ENCODE measurements at regions not wholly inside any gene's neighbourhood (a gene's known extent, or its start where the extent isn't known, plus 50 kb on each side); places are given as distances from the start of the nearest gene placed in this dataset.

- no peak overlapping the region for H3K4me3 ChIP-seq (ENCODE audit: low read depth in 2 of 2, low read length in 2 of 2)
- ChIA-PET CTCF (interaction anchor here (0.6 kb wide), 2 partner anchors 149 to 752 kb away, joined by 5 to 9 read pairs; no protein-coding TSS in a partner anchor), POLR2A (interaction anchor here (0.6 kb wide), 1 partner anchor 81 kb away, joined by 5 read pairs; no protein-coding TSS in a partner anchor)
- no TSS peak for BruUV-seq (replicated peaks)
- H3K4me1 ChIP-seq (ENCODE audit: control insufficient read depth, insufficient read depth, low read length) = peaks cover 24% of the 10 kb centered on the region
- peak overlapping the region; percentile 75; the same call in 1 of the 2 replicates for H3K27ac ChIP-seq (ENCODE audit: low read length)
- ATAC-seq = peak; percentile 93
- no peaks in the 10 kb centered on the region for H3K27me3 ChIP-seq (ENCODE audit: control insufficient read depth, insufficient read depth, low read length)
- intact Hi-C loops (cut with micrococcal nuclease; ENCODE audit: unreplicated experiment) (loop anchor here (10.0 kb wide), 1 partner anchor 519 kb away; the partner anchor contains the start of gene TLE3), in situ Hi-C loops (cut with HindIII; ENCODE audit: low pct_unique_long_range_greater_than_20kb, low sequenced_read_pairs) (no loop called here)
- no peaks in the 10 kb centered on the region for H3K9me3 ChIP-seq (ENCODE audit: control insufficient read depth, insufficient read depth, low read depth, low read length)
- TF ChIP-seq SIN3A (IDR thresholded peaks at IDR 0.05; ENCODE audit: borderline replicate concordance, insufficient read depth, low read depth, low read length) (no peak), TCF7L2 (IDR thresholded peaks at IDR 0.05; ENCODE audit: low read depth, low read length) (no peak), POLR2AphosphoS5 (IDR thresholded peaks at IDR 0.05; ENCODE audit: low read depth, low read length) (no peak), REST (IDR thresholded peaks at IDR 0.05; ENCODE audit: insufficient read depth in 1 of 2, low read depth in 2 of 2, low read length in 1 of 2) (no peak), CTCF (IDR thresholded peaks at IDR 0.05) (peak; percentile 89)
- no peaks in the 10 kb centered on the region for H3K36me3 ChIP-seq (ENCODE audit: control insufficient read depth, insufficient read depth, low read length)
- no peak for DNase-seq (ENCODE audit: low read depth, low spot score)
Measured at GRCh38 chr15:69576035-69576526, 123.5 kb downstream of the RPLP1 start.

GRCh38 chr15:69576948-69577351 is 124.3 kb downstream of the RPLP1 start:
- in situ Hi-C loops (cut with HindIII; ENCODE audit: low pct_unique_long_range_greater_than_20kb, low sequenced_read_pairs) = no loop called here
- ChIA-PET POLR2A (interaction anchor here (0.6 to 0.8 kb wide), 2 partner anchors 9 to 81 kb away, joined by 3 to 5 read pairs; no protein-coding TSS in a partner anchor), CTCF (interaction anchor here (0.6 kb wide), 2 partner anchors 148 to 751 kb away, joined by 5 to 9 read pairs; no protein-coding TSS in a partner anchor)
- peaks cover 24% of the 10 kb centered on the region for H3K4me1 ChIP-seq (ENCODE audit: control insufficient read depth, insufficient read depth, low read length)
- ATAC-seq (no peak), DNase-seq (ENCODE audit: low read depth, low spot score) (no peak)
- TF ChIP-seq TCF7L2 (IDR thresholded peaks at IDR 0.05; ENCODE audit: low read depth, low read length) = no peak
- no peak for TF ChIP-seq CTCF (IDR thresholded peaks at IDR 0.05)
- TF ChIP-seq REST (IDR thresholded peaks at IDR 0.05; ENCODE audit: insufficient read depth in 1 of 2, low read depth in 2 of 2, low read length in 1 of 2) = no peak
- TF ChIP-seq POLR2AphosphoS5 (IDR thresholded peaks at IDR 0.05; ENCODE audit: low read depth, low read length) = no peak
- TF ChIP-seq SIN3A (IDR thresholded peaks at IDR 0.05; ENCODE audit: borderline replicate concordance, insufficient read depth, low read depth, low read length) = no peak
- no peaks in the 10 kb centered on the region for H3K27me3 ChIP-seq (ENCODE audit: control insufficient read depth, insufficient read depth, low read length)
- no peaks in the 10 kb centered on the region for H3K36me3 ChIP-seq (ENCODE audit: control insufficient read depth, insufficient read depth, low read length)
- peak overlapping the region; percentile 75; the same call in 1 of the 2 replicates for H3K27ac ChIP-seq (ENCODE audit: low read length)
- no peak overlapping the region for H3K4me3 ChIP-seq (ENCODE audit: low read depth in 2 of 2, low read length in 2 of 2)
- no peaks in the 10 kb centered on the region for H3K9me3 ChIP-seq (ENCODE audit: control insufficient read depth, insufficient read depth, low read depth, low read length)
- BruUV-seq (replicated peaks) = no TSS peak
- intact Hi-C loops (cut with micrococcal nuclease; ENCODE audit: unreplicated experiment) = loop anchor here (10.0 kb wide), 1 partner anchor 518 kb away; the partner anchor contains the start of gene TLE3
